ENCODE measurements at regions not wholly inside any gene's neighbourhood (a gene's known extent, or its start where the extent isn't known, plus 50 kb on each side); places are given as distances from the start of the nearest gene placed in this dataset.

DNA sequence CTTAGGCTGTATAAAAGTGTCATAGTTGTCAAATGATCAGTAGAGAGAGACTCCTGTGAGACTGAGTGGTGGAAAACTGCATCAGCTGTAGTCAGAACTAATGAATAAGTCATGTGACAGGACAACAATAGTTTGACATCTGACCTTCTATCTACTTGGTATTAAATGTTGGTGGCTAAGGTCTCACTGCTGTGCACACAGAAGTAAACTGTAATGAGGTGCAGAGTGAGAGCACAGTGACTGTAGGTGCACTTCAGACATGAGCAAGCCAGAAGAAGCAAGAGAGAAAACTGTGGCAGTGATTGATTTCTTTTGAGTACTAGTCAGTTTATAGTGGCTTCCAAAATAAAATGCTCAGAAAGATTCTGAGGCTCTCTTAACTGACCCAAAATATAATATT, 803.6 kb downstream of the RAPGEF2 start:
- H3K27me3 ChIP-seq = no peaks in the 10 kb centered on the region
- no peak overlapping the region for H3K27ac ChIP-seq
- TF ChIP-seq EP300 (IDR thresholded peaks at IDR 0.05) (no peak), POLR2AphosphoS5 (IDR thresholded peaks at IDR 0.05) (no peak), POLR2A (IDR thresholded peaks at IDR 0.05) (no peak)
- TF ChIP-seq, protein P1, sequence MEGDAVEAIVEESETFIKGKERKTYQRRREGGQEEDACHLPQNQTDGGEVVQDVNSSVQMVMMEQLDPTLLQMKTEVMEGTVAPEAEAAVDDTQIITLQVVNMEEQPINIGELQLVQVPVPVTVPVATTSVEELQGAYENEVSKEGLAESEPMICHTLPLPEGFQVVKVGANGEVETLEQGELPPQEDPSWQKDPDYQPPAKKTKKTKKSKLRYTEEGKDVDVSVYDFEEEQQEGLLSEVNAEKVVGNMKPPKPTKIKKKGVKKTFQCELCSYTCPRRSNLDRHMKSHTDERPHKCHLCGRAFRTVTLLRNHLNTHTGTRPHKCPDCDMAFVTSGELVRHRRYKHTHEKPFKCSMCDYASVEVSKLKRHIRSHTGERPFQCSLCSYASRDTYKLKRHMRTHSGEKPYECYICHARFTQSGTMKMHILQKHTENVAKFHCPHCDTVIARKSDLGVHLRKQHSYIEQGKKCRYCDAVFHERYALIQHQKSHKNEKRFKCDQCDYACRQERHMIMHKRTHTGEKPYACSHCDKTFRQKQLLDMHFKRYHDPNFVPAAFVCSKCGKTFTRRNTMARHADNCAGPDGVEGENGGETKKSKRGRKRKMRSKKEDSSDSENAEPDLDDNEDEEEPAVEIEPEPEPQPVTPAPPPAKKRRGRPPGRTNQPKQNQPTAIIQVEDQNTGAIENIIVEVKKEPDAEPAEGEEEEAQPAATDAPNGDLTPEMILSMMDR (IDR thresholded peaks at IDR 0.05) = no peak
- no peaks in the 10 kb centered on the region for H3K9me3 ChIP-seq
- DNase-seq = no peak
- intact Hi-C loops (cut with DNase I) = no loop called here
- H3K4me1 ChIP-seq = no peaks in the 10 kb centered on the region
- no peaks in the 10 kb centered on the region for H3K36me3 ChIP-seq
- no peak overlapping the region for H3K4me3 ChIP-seq

GRCh38 chr4:159910721-159911120, 807.8 kb downstream of the RAPGEF2 start:
- no peak for DNase-seq
- Histone ChIP-seq H3K36me3 (no peaks in the 10 kb centered on the region), H3K27ac (no peak overlapping the region), H3K9me3 (no peaks in the 10 kb centered on the region), H3K4me1 (no peaks in the 10 kb centered on the region), H3K4me3 (no peak overlapping the region), H3K27me3 (no peaks in the 10 kb centered on the region)
- intact Hi-C loops (cut with DNase I) = no loop called here
- WGBS, 2 donors = 68 to 72% methylated on average over 3 of the region's 3 CpGs
- no peak for TF ChIP-seq POLR2A (IDR thresholded peaks at IDR 0.05)

GRCh38 chr4:159922119-159922518, 819.2 kb downstream of the RAPGEF2 start:
- Histone ChIP-seq H3K9me3 (peaks cover 0 to 9% (median 7%) of the 10 kb centered on the region in 4 donors), H3K4me1 (no peaks in the 10 kb centered on the region), H3K27ac (no peak overlapping the region), H3K36me3 (no peaks in the 10 kb centered on the region), H3K4me3 (no peak overlapping the region), H3K27me3 (no peaks in the 10 kb centered on the region)
- DNase-seq = no peak
- TF ChIP-seq POLR2AphosphoS5 (IDR thresholded peaks at IDR 0.05) (no peak), EP300 (IDR thresholded peaks at IDR 0.05) (no peak), POLR2A (IDR thresholded peaks at IDR 0.05) (no peak)
- TF ChIP-seq, protein P1 (IDR thresholded peaks at IDR 0.05) = no peak
- intact Hi-C loops (cut with DNase I) = no loop called here
- WGBS, 2 donors = 58 to 66% methylated on average over 1 of the region's 1 CpG

- no peaks in the 10 kb centered on the region for H3K36me3 ChIP-seq
- 94 to 96% methylated on average over 3 of the region's 3 CpGs for WGBS, 2 donors
These were observed 822.9 kb downstream of the RAPGEF2 start for GRCh38 chr4:159925770-159926169.

GRCh38 chr4:159926871-159927270, 824.0 kb downstream of the RAPGEF2 start:
- no peaks in the 10 kb centered on the region for H3K27me3 ChIP-seq
- H3K4me3 ChIP-seq = no peak overlapping the region
- 34 to 66% methylated on average over 1 of the region's 1 CpG for WGBS, 2 donors
- H3K9me3 ChIP-seq = peaks cover 0 to 12% (median 7%) of the 10 kb centered on the region in 4 donors
- TF ChIP-seq POLR2A (IDR thresholded peaks at IDR 0.05) = no peak
- TF ChIP-seq EP300 (IDR thresholded peaks at IDR 0.05) = no peak
- TF ChIP-seq POLR2AphosphoS5 (IDR thresholded peaks at IDR 0.05) = no peak
- TF ChIP-seq, protein P1 (IDR thresholded peaks at IDR 0.05) = no peak
- no peak overlapping the region for H3K27ac ChIP-seq
- intact Hi-C loops (cut with DNase I) = no loop called here
- no peaks in the 10 kb centered on the region for H3K36me3 ChIP-seq
- no peak for DNase-seq
- H3K4me1 ChIP-seq = no peaks in the 10 kb centered on the region

More at GRCh38 chr4:159925770-159926169, 822.9 kb downstream of the RAPGEF2 start:
- Histone ChIP-seq H3K4me1 (no peaks in the 10 kb centered on the region), H3K9me3 (peaks cover 0 to 12% (median 7%) of the 10 kb centered on the region in 4 donors), H3K4me3 (no peak overlapping the region), H3K27ac (no peak overlapping the region), H3K27me3 (no peaks in the 10 kb centered on the region)
- TF ChIP-seq EP300 (IDR thresholded peaks at IDR 0.05) (no peak), POLR2A (IDR thresholded peaks at IDR 0.05) (no peak), POLR2AphosphoS5 (IDR thresholded peaks at IDR 0.05) (no peak)
- TF ChIP-seq, protein P1 (IDR thresholded peaks at IDR 0.05) = no peak
- intact Hi-C loops (cut with DNase I) = no loop called here
- no peak for DNase-seq

All from sigmoid colon (tissue), 6 donors.